Erythroblast (primary cell): ENCODE measurements at regions not wholly inside any gene's neighbourhood (a gene's known extent, or its start where the extent isn't known, plus 50 kb on each side); places are given as distances from the start of the nearest gene placed in this dataset.

Experiments used
- DNase-seq, 2 experiments: peaks; one replicate each; lab custom pipeline; 2025; lab: John Stamatoyannopoulos, UW
- GATA1 ChIP-seq: IDR thresholded peaks from 2 replicates; pipeline ENCODE4 v1.6.1; 2011; ENCODE audit warnings: low read depth, mild to moderate bottlenecking, control low read depth, low read length, moderate library complexity
- POLR2A ChIP-seq: IDR thresholded peaks from 2 replicates; pipeline ENCODE4 v1.6.1; 2011; ENCODE audit warnings: mild to moderate bottlenecking, low read length

- no peak for TF ChIP-seq POLR2A
- TF ChIP-seq GATA1, result no peak
- no peak for DNase-seq
Measured at GRCh38 chr6:21816231-21816630, 222.7 kb downstream of the SOX4 start.

- DNase-seq, result no peak
- no peak for TF ChIP-seq GATA1
- TF ChIP-seq POLR2A, result no peak
Measured at GRCh38 chr6:21820442-21820841, 226.9 kb downstream of the SOX4 start.

DNA sequence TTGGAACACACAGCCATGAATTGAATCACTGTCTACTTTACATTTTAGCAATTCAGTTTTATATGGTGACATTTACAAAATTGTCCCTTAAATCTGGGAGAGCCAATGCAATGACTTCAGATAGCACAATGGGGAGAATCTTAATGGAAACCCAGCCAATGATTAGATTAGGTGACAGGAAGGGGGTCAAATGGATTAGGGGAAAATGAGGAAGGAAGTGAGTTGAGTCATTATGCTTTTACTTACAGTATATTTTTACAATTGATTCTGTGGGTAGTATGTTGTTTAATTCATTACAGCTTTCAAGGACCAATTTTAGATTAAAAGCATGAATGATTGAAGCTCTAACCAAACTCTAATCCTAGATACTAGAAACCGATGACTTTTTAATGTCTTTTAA, 229.8 kb downstream of the SOX4 start:
- TF ChIP-seq POLR2A (no peak), GATA1 (no peak)
- DNase-seq, result no peak

DNA sequence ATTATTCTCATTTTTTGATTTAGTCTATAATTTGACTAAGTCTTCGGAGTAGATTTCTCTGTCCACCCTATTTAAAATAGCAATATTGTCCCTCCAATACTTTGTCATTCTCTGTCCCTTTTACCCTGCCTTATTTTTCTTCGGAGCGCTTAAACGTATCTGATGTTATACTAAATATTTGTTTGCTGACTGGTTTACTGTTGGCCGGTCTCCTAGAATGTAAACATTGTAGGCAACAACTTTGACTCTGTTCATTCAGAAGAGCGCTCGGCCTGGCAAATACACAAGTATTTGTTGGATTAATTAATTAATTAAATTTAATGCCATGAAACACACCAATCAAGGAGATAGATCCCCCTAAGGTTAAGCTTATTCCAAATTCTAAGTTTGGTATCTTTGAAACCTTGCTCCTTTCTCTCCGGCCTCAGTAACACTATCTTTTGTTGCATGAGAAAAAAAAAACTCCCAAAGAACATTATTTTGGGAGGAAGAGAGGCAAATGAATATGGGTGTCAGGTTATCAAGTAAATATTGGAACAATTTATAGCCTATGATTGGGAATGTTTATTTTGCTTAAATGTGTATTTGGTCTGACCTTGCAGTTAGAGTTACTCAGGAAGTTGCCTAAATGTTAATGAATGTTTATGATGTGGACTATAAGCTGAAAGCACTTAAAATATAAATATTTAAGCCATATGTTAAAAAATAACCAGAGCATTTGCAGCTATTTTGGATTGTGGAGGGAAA, 231.1 kb downstream of the SOX4 start:
- no peak for DNase-seq
- TF ChIP-seq GATA1 (no peak), POLR2A (no peak)

GRCh38 chr6:21826023-21826422, 232.5 kb downstream of the SOX4 start:
- TF ChIP-seq GATA1 (no peak), POLR2A (no peak)
- DNase-seq, result no peak

- TF ChIP-seq POLR2A (no peak), GATA1 (no peak)
Measured at GRCh38 chr6:21826904-21827303, 233.4 kb downstream of the SOX4 start.

GRCh38 chr6:21827425-21828202, 234.1 kb downstream of the SOX4 start:
- DNase-seq, result no peak
- TF ChIP-seq GATA1 (no peak), POLR2A (no peak)

More at GRCh38 chr6:21826904-21827303, 233.4 kb downstream of the SOX4 start:
- no peak for DNase-seq

DNA sequence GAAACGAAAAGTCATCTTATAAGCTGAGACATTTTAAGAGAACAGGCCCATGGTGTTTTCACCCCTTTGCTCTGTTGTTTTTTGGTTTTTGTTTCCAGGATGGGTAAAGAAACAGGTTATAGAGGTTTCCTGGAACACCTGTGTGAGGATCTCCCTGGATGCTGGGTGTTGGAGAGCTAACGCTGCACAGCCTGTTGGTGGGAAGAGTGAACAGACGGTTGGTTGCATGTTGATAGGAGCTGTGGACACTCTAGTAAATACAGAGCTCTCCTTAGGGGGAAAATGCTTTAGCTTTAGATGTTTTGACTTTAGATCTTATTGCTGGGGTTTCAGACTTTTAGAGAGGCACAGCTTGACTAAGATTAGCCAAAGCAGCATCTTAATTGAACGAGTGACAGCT, 235.2 kb downstream of the SOX4 start:
- TF ChIP-seq GATA1 (no peak), POLR2A (no peak)
- no peak for DNase-seq

DNA sequence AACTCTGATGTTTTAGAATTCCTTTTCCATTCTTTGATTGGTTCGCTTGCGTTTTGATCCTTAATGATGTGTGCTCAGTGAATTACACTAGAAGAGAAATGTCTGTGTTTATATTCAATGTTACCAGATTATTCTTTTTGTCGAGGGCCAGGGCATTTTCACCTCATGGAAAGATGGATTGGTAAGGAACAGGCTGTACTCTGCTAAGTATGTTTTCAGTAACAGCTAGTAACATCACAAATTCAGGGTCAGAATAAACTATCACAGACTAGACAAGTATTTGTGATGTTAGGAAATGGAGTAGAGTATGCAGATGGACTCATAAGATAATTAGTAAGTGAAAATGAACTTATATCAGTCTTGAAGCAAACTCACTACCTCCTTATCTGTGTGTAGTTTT, 235.6 kb downstream of the SOX4 start:
- TF ChIP-seq POLR2A, result no peak
- no peak for TF ChIP-seq GATA1
- no peak for DNase-seq

DNA sequence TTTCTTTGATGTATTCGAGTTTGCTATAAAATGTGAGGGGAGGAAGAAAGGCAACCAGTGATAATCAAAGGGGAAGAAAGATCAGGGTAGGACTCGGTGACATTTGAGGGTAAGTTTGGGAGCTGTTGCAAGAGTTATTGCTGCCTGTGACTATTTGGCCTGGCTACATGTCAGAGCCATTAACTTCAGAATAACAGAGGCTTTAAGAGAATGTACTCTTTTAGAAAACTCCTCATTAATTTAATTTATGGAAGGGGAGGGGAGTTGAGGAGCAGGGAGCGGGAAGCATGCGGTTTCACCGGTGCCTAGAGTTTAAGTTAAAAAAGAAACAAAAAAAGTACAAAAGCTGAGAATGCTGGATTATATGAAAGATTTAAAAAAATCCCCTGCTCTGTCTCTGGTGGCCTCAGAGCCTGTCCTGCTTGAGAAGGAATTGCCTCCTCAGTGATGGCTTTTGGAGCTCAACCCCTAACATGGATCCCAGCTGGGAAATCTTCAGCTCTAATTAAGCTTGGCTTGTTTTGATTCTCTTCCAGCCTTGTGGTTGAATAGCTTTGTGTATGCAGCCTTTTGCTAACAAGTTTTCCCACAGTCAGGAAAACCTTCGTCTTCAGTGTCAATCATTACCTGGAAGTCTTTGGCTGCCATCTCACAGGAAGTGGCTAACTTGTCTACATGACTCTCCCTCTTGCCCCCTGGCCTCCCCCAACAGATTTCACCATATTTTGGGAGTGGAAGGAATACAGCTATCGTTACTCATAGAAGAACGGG, 238.2 kb downstream of the SOX4 start:
- no peak for DNase-seq
- no peak for TF ChIP-seq GATA1
- no peak for TF ChIP-seq POLR2A

- TF ChIP-seq GATA1, result no peak
- TF ChIP-seq POLR2A, result no peak
- DNase-seq, result no peak
Measured at GRCh38 chr6:21836277-21836676, 242.7 kb downstream of the SOX4 start.

DNA sequence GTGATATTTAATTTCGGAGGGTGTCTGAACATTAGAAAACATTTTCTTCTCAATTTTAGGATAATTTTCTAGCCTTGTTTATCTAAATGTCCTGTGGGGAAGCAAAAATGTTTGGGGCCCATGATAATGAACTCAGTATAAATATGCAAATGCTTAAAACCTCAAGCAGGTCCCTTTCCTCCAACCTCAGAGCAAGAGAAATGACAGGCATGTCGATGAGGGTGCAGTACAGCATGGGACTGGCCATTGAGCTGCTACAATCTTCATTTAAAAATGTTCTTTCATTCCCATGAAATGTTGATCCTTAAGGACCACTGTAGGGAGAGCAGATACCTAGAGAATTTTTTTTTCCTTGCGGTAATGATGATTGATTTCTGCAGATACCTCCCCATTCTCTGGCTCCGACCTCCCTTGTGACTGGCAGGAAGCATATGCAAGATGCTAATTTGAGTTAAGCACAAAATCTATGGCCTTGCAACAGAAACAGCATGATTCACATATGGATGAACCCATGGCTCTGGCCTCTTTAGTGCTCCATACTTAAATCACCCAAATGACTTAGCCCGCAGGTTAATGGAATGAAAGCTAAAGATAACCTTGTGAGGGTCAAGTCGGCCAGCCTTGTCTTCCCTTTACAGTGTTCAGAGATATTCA, 243.3 kb downstream of the SOX4 start:
- no peak for DNase-seq
- TF ChIP-seq GATA1 (no peak), POLR2A (no peak)

- TF ChIP-seq POLR2A (no peak), GATA1 (no peak)
- DNase-seq, result no peak
Measured at GRCh38 chr6:21840428-21840827, 246.9 kb downstream of the SOX4 start.
